Thyroid gland (tissue), 4 donors: ENCODE measurements at regions not wholly inside any gene's neighbourhood (a gene's known extent, or its start where the extent isn't known, plus 50 kb on each side); places are given as distances from the start of the nearest gene placed in this dataset.

ENCODE experiments used
- CTCF ChIP-seq, 6 experiments: fragments of 200-600 bp in 3 of 6; fragments of 450-650 bp in 3 of 6; sonication (generic) in 3 of 6; IDR thresholded peaks; one replicate each; pipeline ENCODE4 v1.5.1; 2016 to 2019; ENCODE audit warnings: antibody characterized with exemption in 6 of 6, mild to moderate bottlenecking in 2 of 6, inconsistent platforms in 1 of 6, moderate library complexity in 1 of 6
- POLR2A ChIP-seq, 2 donors: fragments of 450-650 bp; IDR thresholded peaks; one replicate each; pipeline ENCODE4 v1.6.1; 2017; ENCODE audit warnings: antibody characterized with exemption in 2 of 2, mild to moderate bottlenecking in 2 of 2, moderate library complexity in 1 of 2

GRCh38 chr14:58954901-58955861 is 233.3 kb upstream of the DAAM1 start:
- TF ChIP-seq POLR2A (IDR thresholded peaks at IDR 0.05) (no peak), CTCF (IDR thresholded peaks at IDR 0.05) (no peak)
